ENCODE measurements at regions not wholly inside any gene's neighbourhood (a gene's known extent, or its start where the extent isn't known, plus 50 kb on each side); places are given as distances from the start of the nearest gene placed in this dataset.
"Not testable (repeated sequence)": the region's sequence is repeated elsewhere in the genome, so short reads cannot be mapped to it uniquely, and the experiment has no call there.

GRCh38 chr2:60214626-60214875 lies 338.9 kb downstream of the BCL11A start:
- no peaks in the 10 kb centered on the region for H4K20me1 ChIP-seq (ENCODE audit: insufficient read depth, low read length)
- no peaks in the 10 kb centered on the region for H3K27me3 ChIP-seq (ENCODE audit: insufficient read depth, low read length)
- no peaks in the 10 kb centered on the region for H3K79me2 ChIP-seq (ENCODE audit: insufficient read depth, low read length)
- H3K4me3 ChIP-seq (ENCODE audit: low read depth, low read length, poor library complexity, severe bottlenecking): no peak overlapping the region
- no peak overlapping the region for H2AFZ ChIP-seq (ENCODE audit: low read length)
- no peaks in the 10 kb centered on the region for H3K4me1 ChIP-seq (ENCODE audit: insufficient read depth, low read length, severe bottlenecking)
- no peak overlapping the region for H3K27ac ChIP-seq (ENCODE audit: low read depth, low read length, poor library complexity, severe bottlenecking)
- no peaks in the 10 kb centered on the region for H3K9me2 ChIP-seq (ENCODE audit: low read depth, low read length)
- no peak overlapping the region for H3K9ac ChIP-seq (ENCODE audit: low read length)
- H3K4me2 ChIP-seq (ENCODE audit: low read length): no peak overlapping the region
- H3K9me3 ChIP-seq (ENCODE audit: low read length): no peaks in the 10 kb centered on the region
- TF ChIP-seq CTCF (IDR thresholded peaks at IDR 0.05; ENCODE audit: low read length) (no peak), EZH2 (IDR thresholded peaks at IDR 0.05; ENCODE audit: borderline replicate concordance, low read length) (no peak)
- no peaks in the 10 kb centered on the region for H3F3A ChIP-seq (ENCODE audit: insufficient read depth, low read length)
- no peaks in the 10 kb centered on the region for H3K36me3 ChIP-seq (ENCODE audit: insufficient read depth, low read length)

GRCh38 chr2:60213865-60214625 lies 339.4 kb downstream of the BCL11A start:
- Histone ChIP-seq H3K9me3 (ENCODE audit: low read length) (no peaks in the 10 kb centered on the region), H3K4me1 (ENCODE audit: insufficient read depth, low read length, severe bottlenecking) (no peaks in the 10 kb centered on the region), H3K27me3 (ENCODE audit: insufficient read depth, low read length) (no peaks in the 10 kb centered on the region), H3K4me2 (ENCODE audit: low read length) (no peak overlapping the region), H3K27ac (ENCODE audit: low read depth, low read length, poor library complexity, severe bottlenecking) (no peak overlapping the region), H2AFZ (ENCODE audit: low read length) (no peak overlapping the region), H3K9me2 (ENCODE audit: low read depth, low read length) (no peaks in the 10 kb centered on the region), H4K20me1 (ENCODE audit: insufficient read depth, low read length) (no peaks in the 10 kb centered on the region), H3F3A (ENCODE audit: insufficient read depth, low read length) (no peaks in the 10 kb centered on the region), H3K79me2 (ENCODE audit: insufficient read depth, low read length) (no peaks in the 10 kb centered on the region), H3K9ac (ENCODE audit: low read length) (no peak overlapping the region), H3K4me3 (ENCODE audit: low read depth, low read length, poor library complexity, severe bottlenecking) (no peak overlapping the region), H3K36me3 (ENCODE audit: insufficient read depth, low read length) (no peaks in the 10 kb centered on the region)
- no peak for TF ChIP-seq CTCF (IDR thresholded peaks at IDR 0.05; ENCODE audit: low read length)
- no peak for TF ChIP-seq EZH2 (IDR thresholded peaks at IDR 0.05; ENCODE audit: borderline replicate concordance, low read length)

- no peak overlapping the region for H2AFZ ChIP-seq (ENCODE audit: low read length)
- no peak overlapping the region for H3K4me2 ChIP-seq (ENCODE audit: low read length)
- no peaks in the 10 kb centered on the region for H3K27me3 ChIP-seq (ENCODE audit: insufficient read depth, low read length)
- no peak overlapping the region for H3K27ac ChIP-seq (ENCODE audit: low read depth, low read length, poor library complexity, severe bottlenecking)
- H3K36me3 ChIP-seq (ENCODE audit: insufficient read depth, low read length): no peaks in the 10 kb centered on the region
- TF ChIP-seq EZH2 (IDR thresholded peaks at IDR 0.05; ENCODE audit: borderline replicate concordance, low read length): no peak
- TF ChIP-seq CTCF (IDR thresholded peaks at IDR 0.05; ENCODE audit: low read length): no peak
- no peaks in the 10 kb centered on the region for H3F3A ChIP-seq (ENCODE audit: insufficient read depth, low read length)
- H3K4me1 ChIP-seq (ENCODE audit: insufficient read depth, low read length, severe bottlenecking): no peaks in the 10 kb centered on the region
- H3K9me3 ChIP-seq (ENCODE audit: low read length): no peaks in the 10 kb centered on the region
- H3K79me2 ChIP-seq (ENCODE audit: insufficient read depth, low read length): no peaks in the 10 kb centered on the region
- no peaks in the 10 kb centered on the region for H4K20me1 ChIP-seq (ENCODE audit: insufficient read depth, low read length)
- H3K9ac ChIP-seq (ENCODE audit: low read length): no peak overlapping the region
- H3K4me3 ChIP-seq (ENCODE audit: low read depth, low read length, poor library complexity, severe bottlenecking): no peak overlapping the region
- H3K9me2 ChIP-seq (ENCODE audit: low read depth, low read length): no peaks in the 10 kb centered on the region
Observed at GRCh38 chr2:60212181-60212945, 341.1 kb downstream of the BCL11A start.

GRCh38 chr2:60189006-60189405 lies 364.4 kb downstream of the BCL11A start:
- H3K79me2 ChIP-seq (ENCODE audit: insufficient read depth, low read length); H4K20me1 ChIP-seq (ENCODE audit: insufficient read depth, low read length); H3K9me3 ChIP-seq (ENCODE audit: low read length); H3K4me2 ChIP-seq (ENCODE audit: low read length); H3K9me2 ChIP-seq (ENCODE audit: low read depth, low read length); H2AFZ ChIP-seq (ENCODE audit: low read length); H3F3A ChIP-seq (ENCODE audit: insufficient read depth, low read length); H3K27ac ChIP-seq (ENCODE audit: low read depth, low read length, poor library complexity, severe bottlenecking); H3K4me1 ChIP-seq (ENCODE audit: insufficient read depth, low read length, severe bottlenecking); H3K9ac ChIP-seq (ENCODE audit: low read length); H3K36me3 ChIP-seq (ENCODE audit: insufficient read depth, low read length); H3K27me3 ChIP-seq (ENCODE audit: insufficient read depth, low read length); H3K4me3 ChIP-seq (ENCODE audit: low read depth, low read length, poor library complexity, severe bottlenecking): not testable (repeated sequence)

Data from OCI-LY1 (cell line).